Ectodermal cell (in vitro differentiated cells): ENCODE measurements at regions not wholly inside any gene's neighbourhood (a gene's known extent, or its start where the extent isn't known, plus 50 kb on each side); places are given as distances from the start of the nearest gene placed in this dataset.

ENCODE experiments used
- H3K27ac ChIP-seq: 2 replicates; pipeline ENCODE4 v1.7.0; 2013; ENCODE audit warnings: mild to moderate bottlenecking, low read depth, low read length; ENCODE audit not compliant: insufficient read depth, poor library complexity, severe bottlenecking
- H3K27me3 ChIP-seq: 2 replicates; pipeline ENCODE4 v1.7.0; 2013; ENCODE audit warnings: mild to moderate bottlenecking, low read length; ENCODE audit not compliant: insufficient read depth, control insufficient read depth, poor library complexity, severe bottlenecking
- H3K36me3 ChIP-seq: one replicate; pipeline ENCODE4 v1.7.0; 2013; ENCODE audit warnings: low read length; ENCODE audit not compliant: control insufficient read depth, insufficient read depth
- H3K4me1 ChIP-seq: one replicate; pipeline ENCODE4 v1.7.0; 2013; ENCODE audit warnings: low read length; ENCODE audit not compliant: control insufficient read depth, insufficient read depth
- H3K4me3 ChIP-seq: 2 replicates; pipeline ENCODE4 v1.7.0; 2013; ENCODE audit warnings: low read depth, low read length, control low read depth; ENCODE audit not compliant: insufficient read depth
- H3K9me3 ChIP-seq: 2 replicates; pipeline ENCODE4 v1.7.0; 2013; ENCODE audit warnings: mild to moderate bottlenecking, low read length, moderate library complexity; ENCODE audit not compliant: control insufficient read depth
- WGBS, 2 experiments: methylation state at CpG; one replicate each; pipeline ENCODE4 v1.1.7; 2013; ENCODE audit warnings: missing lambda C conversion rate in 2 of 2; 5-methylcytosine and 5-hydroxymethylcytosine counted together

DNA sequence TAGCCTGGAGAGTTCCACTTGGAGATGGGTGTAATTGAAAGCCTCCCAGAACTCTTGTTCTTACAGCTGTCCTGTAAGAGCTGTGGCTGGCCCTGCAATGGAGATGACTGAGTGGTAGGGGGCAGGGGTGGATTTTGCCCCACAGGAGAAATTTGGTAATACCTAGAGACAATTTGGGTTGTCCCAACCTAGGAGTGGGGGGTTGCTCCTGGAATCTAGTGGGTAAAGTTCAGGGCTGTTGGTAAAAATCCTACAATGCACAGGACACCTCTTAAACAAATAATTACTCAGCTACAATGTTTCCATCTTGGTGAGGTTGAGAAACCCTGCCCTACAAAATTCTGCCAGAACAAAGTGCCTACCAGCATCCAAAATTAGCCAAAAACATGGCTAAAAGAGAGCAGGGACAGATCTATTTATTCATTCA is 181.1 kb upstream of the SH3BP4 start:
- Histone ChIP-seq H3K27ac (no peak overlapping the region), H3K36me3 (no peaks in the 10 kb centered on the region), H3K9me3 (no peaks in the 10 kb centered on the region), H3K27me3 (no peaks in the 10 kb centered on the region), H3K4me3 (no peak overlapping the region), H3K4me1 (peaks cover 39% of the 10 kb centered on the region)

DNA sequence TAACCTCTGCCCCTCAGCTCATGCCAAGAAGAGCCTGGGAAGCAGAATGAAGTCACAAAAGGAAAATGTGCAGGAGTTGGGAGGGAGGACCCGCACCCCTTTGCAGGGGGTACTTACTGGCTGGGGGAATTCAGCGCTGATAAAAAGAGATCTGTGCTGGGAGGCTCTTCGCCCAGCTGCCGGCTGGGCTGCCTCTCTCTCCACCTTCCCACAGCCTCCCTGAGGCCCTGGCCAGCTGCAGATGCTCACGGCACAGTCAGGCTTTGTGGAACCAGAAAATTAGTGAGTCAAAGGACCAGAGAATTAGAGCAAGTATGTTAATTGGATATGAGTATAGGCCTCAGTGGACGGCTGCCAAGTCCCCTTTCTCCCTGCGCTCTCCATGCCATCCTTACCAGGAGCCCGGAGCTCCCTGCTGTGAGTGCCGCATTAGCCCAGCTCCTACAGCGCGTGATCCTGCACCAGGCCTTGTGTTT is 181.7 kb upstream of the SH3BP4 start:
- Histone ChIP-seq H3K4me1 (peaks cover 39% of the 10 kb centered on the region), H3K4me3 (no peak overlapping the region), H3K27me3 (no peaks in the 10 kb centered on the region), H3K27ac (no peak overlapping the region), H3K36me3 (no peaks in the 10 kb centered on the region), H3K9me3 (no peaks in the 10 kb centered on the region)
- 68 to 69% methylated on average over 11 of the region's 11 CpGs for WGBS, 2 experiments

DNA sequence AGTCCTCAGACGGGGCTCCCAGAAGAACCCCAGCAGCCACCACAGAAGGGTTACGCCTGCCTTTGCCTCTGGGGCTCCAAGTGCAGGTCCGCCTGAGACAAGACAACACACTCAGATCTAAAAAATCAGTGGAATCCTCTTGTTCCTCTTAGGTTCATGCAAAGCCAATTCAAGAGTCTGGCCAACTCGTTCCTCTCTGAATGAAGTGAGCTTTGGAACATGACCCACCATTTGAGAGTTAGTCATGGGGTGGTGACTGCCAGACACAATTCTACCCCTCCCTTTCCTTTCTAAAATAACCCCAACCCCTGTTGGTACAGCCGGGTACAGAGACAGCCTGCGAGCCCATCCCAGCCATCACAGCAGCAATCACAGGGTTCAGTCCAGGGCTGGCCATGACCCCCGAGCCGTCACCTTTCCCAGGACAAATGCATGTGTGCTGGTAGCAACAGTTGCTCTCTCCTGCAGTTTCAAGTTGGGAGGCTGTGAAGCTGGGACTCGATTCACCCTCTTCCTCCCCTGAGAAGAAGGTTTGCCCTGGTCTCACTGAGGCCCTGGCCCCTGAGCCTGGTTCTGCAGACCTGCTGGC is 183.1 kb upstream of the SH3BP4 start:
- 95 to 96% methylated on average over 9 of the region's 9 CpGs for WGBS, 2 experiments
- no peaks in the 10 kb centered on the region for H3K36me3 ChIP-seq

DNA sequence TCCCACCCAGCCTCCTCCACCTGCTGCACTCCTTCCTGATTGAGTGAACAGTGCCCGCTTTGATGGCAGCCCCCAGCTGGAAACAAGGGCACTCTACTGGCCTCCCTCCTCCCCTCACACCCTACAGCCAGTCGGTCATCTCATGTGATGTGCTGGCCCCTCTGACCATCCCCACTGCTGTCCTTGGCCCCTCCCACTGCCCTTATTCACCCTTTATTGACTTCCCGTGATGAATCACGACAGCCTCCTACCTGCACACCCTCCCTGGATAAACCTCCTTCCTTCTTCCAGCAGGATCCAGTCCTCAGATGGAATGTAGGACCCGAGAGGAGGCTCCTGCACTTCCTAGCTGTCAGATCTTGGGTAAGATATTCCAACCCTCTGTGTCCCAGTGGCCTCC is 186.5 kb upstream of the SH3BP4 start:
- peaks cover 8% of the 10 kb centered on the region for H3K4me1 ChIP-seq
- no peak overlapping the region for H3K27ac ChIP-seq
- no peaks in the 10 kb centered on the region for H3K27me3 ChIP-seq
- no peak overlapping the region for H3K4me3 ChIP-seq
- 74 to 78% methylated on average over 5 of the region's 5 CpGs for WGBS, 2 experiments
- H3K9me3 ChIP-seq, result no peaks in the 10 kb centered on the region
- no peaks in the 10 kb centered on the region for H3K36me3 ChIP-seq

More for the DNA sequence above, 183.1 kb upstream of the SH3BP4 start:
- Histone ChIP-seq H3K4me1 (peaks cover 39% of the 10 kb centered on the region), H3K27ac (no peak overlapping the region), H3K9me3 (no peaks in the 10 kb centered on the region), H3K27me3 (no peaks in the 10 kb centered on the region), H3K4me3 (no peak overlapping the region)

DNA sequence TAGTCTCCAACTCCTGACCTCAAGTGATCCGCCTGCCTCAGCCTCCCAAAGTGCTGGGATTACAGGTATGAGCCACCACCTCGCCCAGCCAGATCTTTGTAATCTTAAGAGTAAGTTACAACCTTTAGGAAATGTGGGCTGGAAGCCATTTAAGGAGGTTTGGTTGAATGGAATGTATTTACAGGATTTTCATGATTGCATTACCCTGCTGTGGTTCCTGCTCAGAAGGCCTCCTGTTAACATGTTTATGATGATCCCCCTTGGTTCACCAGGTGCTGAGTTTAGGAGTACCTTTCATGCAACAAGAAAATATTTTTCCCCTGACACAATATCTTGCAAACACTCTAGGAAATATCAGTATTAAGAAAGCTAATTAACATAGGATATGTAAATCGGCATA is 187.4 kb upstream of the SH3BP4 start:
- Histone ChIP-seq H3K9me3 (no peaks in the 10 kb centered on the region), H3K4me3 (no peak overlapping the region), H3K27me3 (no peaks in the 10 kb centered on the region), H3K4me1 (no peaks in the 10 kb centered on the region), H3K27ac (no peak overlapping the region), H3K36me3 (no peaks in the 10 kb centered on the region)
- 95 to 96% methylated on average over 3 of the region's 3 CpGs for WGBS, 2 experiments

DNA sequence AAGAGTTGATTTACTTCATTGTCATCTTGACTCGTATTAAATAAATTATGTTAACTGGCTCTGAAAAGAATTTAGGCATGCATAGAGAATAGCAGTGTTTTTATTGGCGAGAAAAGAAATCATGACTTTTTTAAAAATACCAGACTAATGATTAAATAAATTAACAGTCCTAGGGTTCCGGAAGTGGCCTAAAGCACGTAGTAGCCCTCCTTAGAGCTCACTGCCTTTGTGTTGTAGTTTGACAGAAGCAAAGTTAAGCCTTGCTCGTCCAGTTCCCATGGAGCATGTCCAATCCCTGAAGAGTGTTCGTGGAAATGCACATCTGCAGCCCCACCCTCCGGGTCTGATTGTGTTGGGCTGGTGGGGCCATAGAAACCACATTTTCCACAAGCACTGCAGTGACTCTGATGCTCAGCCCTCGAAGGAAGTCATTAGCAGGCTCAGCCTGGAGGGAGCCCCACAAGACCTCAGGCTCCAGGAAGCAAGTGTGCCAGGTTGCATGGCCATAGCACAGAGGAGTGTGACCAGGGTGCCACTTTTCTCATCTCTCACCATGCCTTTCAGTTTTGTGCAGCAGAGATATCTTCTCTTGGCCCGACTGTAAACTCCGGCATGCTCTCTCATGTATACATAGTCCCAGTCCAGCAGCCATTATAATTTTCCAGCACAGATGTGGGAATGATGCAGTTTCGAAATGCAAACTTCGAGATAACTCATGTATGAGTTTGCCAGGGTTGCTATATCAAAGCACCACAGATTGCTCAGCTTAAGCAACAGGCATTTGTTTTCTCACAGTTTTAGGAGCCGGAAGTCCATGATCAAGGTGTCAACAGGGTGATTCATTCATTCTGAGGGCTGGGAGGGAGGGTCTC is 188.6 kb upstream of the SH3BP4 start:
- Histone ChIP-seq H3K9me3 (no peaks in the 10 kb centered on the region), H3K4me3 (no peak overlapping the region), H3K27me3 (no peaks in the 10 kb centered on the region), H3K27ac (no peak overlapping the region), H3K4me1 (no peaks in the 10 kb centered on the region), H3K36me3 (no peaks in the 10 kb centered on the region)
- 91 to 92% methylated on average over 11 to 13 of the region's 13 CpGs for WGBS, 2 experiments

DNA sequence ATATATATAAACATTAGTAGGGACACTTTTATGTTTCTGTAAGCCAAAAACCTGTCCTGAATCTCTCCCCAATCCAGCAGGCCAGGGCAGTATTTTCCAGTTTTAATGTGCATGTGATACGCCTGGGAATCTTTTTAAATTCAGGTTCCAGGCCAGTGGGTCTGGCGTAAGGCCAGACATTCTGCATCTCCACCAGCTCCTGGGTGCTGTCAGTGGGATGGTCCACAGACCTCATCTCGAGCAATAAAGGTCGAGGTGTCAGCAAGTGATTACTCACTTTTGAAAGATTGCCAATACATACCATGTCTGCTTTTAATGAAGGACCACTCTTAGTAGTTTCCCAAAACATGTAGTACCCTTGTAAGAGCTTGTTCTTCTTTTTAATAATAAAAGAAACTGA is 189.9 kb upstream of the SH3BP4 start:
- WGBS, 2 experiments, result 86 to 90% methylated on average over 4 of the region's 4 CpGs
- Histone ChIP-seq H3K9me3 (no peaks in the 10 kb centered on the region), H3K27me3 (no peaks in the 10 kb centered on the region)

DNA sequence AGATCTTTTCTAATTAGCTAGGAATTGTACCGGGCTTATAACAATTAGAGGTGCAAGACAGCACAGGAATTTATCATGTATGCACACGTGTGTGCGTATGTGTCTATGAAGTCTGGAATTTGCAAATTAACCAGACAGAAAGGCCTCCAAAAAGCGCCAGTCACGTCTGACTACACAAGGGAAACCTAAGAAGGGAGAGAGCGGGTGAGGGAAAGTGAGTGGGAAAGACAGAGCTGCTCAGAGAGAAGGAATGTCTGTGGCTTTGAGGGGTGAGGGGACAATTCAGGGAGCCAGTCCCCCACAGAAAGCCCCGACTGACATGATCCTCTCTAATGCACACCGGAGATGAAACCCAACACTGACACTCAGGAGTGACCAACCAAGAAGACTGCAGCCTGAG is 197.7 kb upstream of the SH3BP4 start:
- WGBS, 2 experiments, result 91 to 94% methylated on average over 8 of the region's 8 CpGs
- H3K4me3 ChIP-seq, result no peak overlapping the region
- no peaks in the 10 kb centered on the region for H3K9me3 ChIP-seq

More for the DNA sequence above, 189.9 kb upstream of the SH3BP4 start:
- H3K4me3 ChIP-seq, result no peak overlapping the region
- H3K36me3 ChIP-seq, result no peaks in the 10 kb centered on the region
- no peaks in the 10 kb centered on the region for H3K4me1 ChIP-seq
- no peak overlapping the region for H3K27ac ChIP-seq

DNA sequence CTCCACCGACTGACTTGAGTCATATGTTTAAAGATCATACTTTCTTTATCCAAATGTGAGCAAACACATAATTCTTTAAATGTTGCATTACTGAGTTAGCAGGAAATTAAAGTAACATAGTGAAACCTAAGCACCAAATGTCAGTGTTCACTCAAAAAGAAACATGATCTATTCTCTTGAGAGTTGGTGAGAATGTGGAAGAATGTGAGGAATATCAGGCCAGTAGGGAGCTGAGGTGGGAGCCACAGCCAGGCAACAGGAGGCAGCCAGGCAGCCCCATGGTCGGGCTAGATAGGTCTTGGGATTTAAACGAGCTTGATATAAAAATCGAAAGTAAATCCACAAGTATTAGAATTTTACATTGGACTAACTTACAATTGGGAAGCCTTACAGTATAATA is 198.1 kb upstream of the SH3BP4 start:
- Histone ChIP-seq H3K27me3 (no peaks in the 10 kb centered on the region), H3K9me3 (no peaks in the 10 kb centered on the region), H3K4me1 (no peaks in the 10 kb centered on the region), H3K36me3 (no peaks in the 10 kb centered on the region), H3K27ac (no peak overlapping the region), H3K4me3 (no peak overlapping the region)
- 89 to 96% methylated on average over 3 of the region's 4 CpGs for WGBS, 2 experiments

More for the DNA sequence above, 197.7 kb upstream of the SH3BP4 start:
- Histone ChIP-seq H3K36me3 (no peaks in the 10 kb centered on the region), H3K27ac (no peak overlapping the region), H3K27me3 (no peaks in the 10 kb centered on the region), H3K4me1 (no peaks in the 10 kb centered on the region)

DNA sequence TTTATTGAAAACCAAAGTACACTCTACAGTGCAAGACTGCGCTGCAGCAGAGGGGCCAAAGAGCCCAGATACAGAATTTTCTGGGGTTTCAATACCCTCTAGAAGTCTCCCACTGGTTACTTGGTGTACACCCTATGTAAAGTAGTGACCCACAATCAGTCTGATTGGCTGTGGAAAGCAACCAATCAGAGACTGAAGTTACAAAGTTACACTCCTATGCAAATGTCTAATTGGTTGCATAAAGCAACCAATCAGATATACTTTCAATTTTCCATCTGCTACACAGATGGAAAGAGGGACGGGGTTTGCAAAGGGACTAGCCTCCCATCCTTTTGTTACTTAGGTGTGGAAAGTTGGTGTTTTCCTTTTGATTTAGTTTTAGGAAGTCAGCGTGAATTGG is 198.9 kb upstream of the SH3BP4 start:
- no peaks in the 10 kb centered on the region for H3K36me3 ChIP-seq
- H3K4me3 ChIP-seq, result no peak overlapping the region
- 96% methylated on average over 3 of the region's 3 CpGs for WGBS, 2 experiments
- no peak overlapping the region for H3K27ac ChIP-seq
- no peaks in the 10 kb centered on the region for H3K9me3 ChIP-seq
- H3K4me1 ChIP-seq, result no peaks in the 10 kb centered on the region
- no peaks in the 10 kb centered on the region for H3K27me3 ChIP-seq
